CD4-positive, alpha-beta T cell treated with Interleukin-15 for 4 hours (primary cell): ENCODE measurements at regions not wholly inside any gene's neighbourhood (a gene's known extent, or its start where the extent isn't known, plus 50 kb on each side); places are given as distances from the start of the nearest gene placed in this dataset.

Experiments used
- DNase-seq: peaks from one replicate; pipeline ENCODE4 v3.0.0-alpha.2; 2020; ENCODE audit warnings: low spot score

GRCh38 chr12:59044791-59045190 is 124.5 kb upstream of the LRIG3 start:
- no peak for DNase-seq

- no peak for DNase-seq
Measured at GRCh38 chr12:59041241-59042121, 121.2 kb upstream of the LRIG3 start.

- no peak for DNase-seq
Measured at GRCh38 chr12:59040656-59041055, 120.4 kb upstream of the LRIG3 start.

GRCh38 chr12:59040043-59040442 is 119.7 kb upstream of the LRIG3 start:
- no peak for DNase-seq

GRCh38 chr12:59039005-59039404 is 118.7 kb upstream of the LRIG3 start:
- no peak for DNase-seq

GRCh38 chr12:59036973-59037762 is 116.9 kb upstream of the LRIG3 start:
- DNase-seq = no peak

- DNase-seq = no peak
Measured at GRCh38 chr12:59036347-59036746, 116.0 kb upstream of the LRIG3 start.

GRCh38 chr12:59031313-59031712 is 111.0 kb upstream of the LRIG3 start:
- DNase-seq = no peak

GRCh38 chr12:59030415-59030814 is 110.1 kb upstream of the LRIG3 start:
- no peak for DNase-seq

- DNase-seq = no peak
Measured at GRCh38 chr12:59027199-59027598, 106.9 kb upstream of the LRIG3 start.

- no peak for DNase-seq
Measured at GRCh38 chr12:59023861-59024424, 103.6 kb upstream of the LRIG3 start.

GRCh38 chr12:59020073-59020946 is 100.0 kb upstream of the LRIG3 start:
- DNase-seq = no peak

GRCh38 chr12:59014885-59015284 is 94.6 kb upstream of the LRIG3 start:
- DNase-seq = no peak

GRCh38 chr12:59010941-59011340 is 90.6 kb upstream of the LRIG3 start:
- no peak for DNase-seq

- DNase-seq = no peak
Measured at GRCh38 chr12:59010118-59010517, 89.8 kb upstream of the LRIG3 start.

GRCh38 chr12:59007620-59008019 is 87.3 kb upstream of the LRIG3 start:
- DNase-seq = no peak

GRCh38 chr12:59005193-59005955 is 85.1 kb upstream of the LRIG3 start:
- no peak for DNase-seq

- no peak for DNase-seq
Measured at GRCh38 chr12:59004456-59004855, 84.2 kb upstream of the LRIG3 start.

- no peak for DNase-seq
Measured at GRCh38 chr12:58995666-58996363, 75.5 kb upstream of the LRIG3 start.

- no peak for DNase-seq
Measured at GRCh38 chr12:58988643-58989344, 68.5 kb upstream of the LRIG3 start.
